ENCODE measurements at regions not wholly inside any gene's neighbourhood (a gene's known extent, or its start where the extent isn't known, plus 50 kb on each side); places are given as distances from the start of the nearest gene placed in this dataset.

- Mint-ChIP-seq H3K4me3 (no peak overlapping the region), H3K36me3 (no peaks in the 10 kb centered on the region), H3K27ac (no peak overlapping the region), H3K4me1 (no peaks in the 10 kb centered on the region), H3K27me3 (no peaks in the 10 kb centered on the region), H3K9me3 (peaks cover 7 to 15% (median 9%) of the 10 kb centered on the region in 7 donors)
- Histone ChIP-seq H3K27me3 (ENCODE audit: control insufficient read depth, insufficient read depth, low read length) (no peaks in the 10 kb centered on the region), H3K27ac (ENCODE audit: insufficient read depth, low read length, poor library complexity, severe bottlenecking) (no peak overlapping the region), H3K9me3 (ENCODE audit: control insufficient read depth in 2 of 2, low read length in 2 of 2) (no peaks in the 10 kb centered on the region), H3K36me3 (ENCODE audit: control insufficient read depth, insufficient read depth, low read length) (no peaks in the 10 kb centered on the region), H3K4me1 (ENCODE audit: control insufficient read depth, insufficient read depth, low read length, poor library complexity, severe bottlenecking) (no peaks in the 10 kb centered on the region), H3K4me3 (ENCODE audit: low read depth, low read length) (no peak overlapping the region)
- ATAC-seq (ENCODE audit: low read depth in 2 of 2): no peak
- no peak for DNase-seq
These were observed 413.7 kb upstream of the FSHR start for GRCh38 chr2:49567811-49568600.

- DNase-seq: no peak
- no peaks in the 10 kb centered on the region for H3K4me1 Mint-ChIP-seq
These were observed 412.7 kb upstream of the FSHR start for GRCh38 chr2:49567021-49567420.

GRCh38 chr2:49553658-49554057 is 399.3 kb upstream of the FSHR start:
- Histone ChIP-seq H3K36me3 (ENCODE audit: control insufficient read depth, insufficient read depth, low read length) (no peaks in the 10 kb centered on the region), H3K27ac (ENCODE audit: insufficient read depth, low read length, poor library complexity, severe bottlenecking) (no peak overlapping the region), H3K4me1 (ENCODE audit: control insufficient read depth, insufficient read depth, low read length, poor library complexity, severe bottlenecking) (no peaks in the 10 kb centered on the region), H3K27me3 (ENCODE audit: control insufficient read depth, insufficient read depth, low read length) (no peaks in the 10 kb centered on the region), H3K4me3 (ENCODE audit: low read depth, low read length) (no peak overlapping the region), H3K9me3 (ENCODE audit: control insufficient read depth in 2 of 2, low read length in 2 of 2) (no peaks in the 10 kb centered on the region)
- Mint-ChIP-seq H3K4me3 (no peak overlapping the region), H3K9me3 (peaks cover 0 to 14% (median 7%) of the 10 kb centered on the region in 7 donors), H3K27me3 (no peaks in the 10 kb centered on the region), H3K27ac (no peak overlapping the region), H3K4me1 (no peaks in the 10 kb centered on the region), H3K36me3 (no peaks in the 10 kb centered on the region)
- no peak for DNase-seq
- no peak for ATAC-seq (ENCODE audit: low read depth in 2 of 2)

More at GRCh38 chr2:49567021-49567420, 412.7 kb upstream of the FSHR start:
- Histone ChIP-seq H3K27me3 (ENCODE audit: control insufficient read depth, insufficient read depth, low read length) (no peaks in the 10 kb centered on the region), H3K36me3 (ENCODE audit: control insufficient read depth, insufficient read depth, low read length) (no peaks in the 10 kb centered on the region), H3K4me3 (ENCODE audit: low read depth, low read length) (no peak overlapping the region), H3K27ac (ENCODE audit: insufficient read depth, low read length, poor library complexity, severe bottlenecking) (no peak overlapping the region), H3K4me1 (ENCODE audit: control insufficient read depth, insufficient read depth, low read length, poor library complexity, severe bottlenecking) (no peaks in the 10 kb centered on the region), H3K9me3 (ENCODE audit: control insufficient read depth in 2 of 2, low read length in 2 of 2) (no peaks in the 10 kb centered on the region)
- Mint-ChIP-seq H3K27me3 (no peaks in the 10 kb centered on the region), H3K27ac (no peak overlapping the region), H3K36me3 (no peaks in the 10 kb centered on the region), H3K4me3 (no peak overlapping the region), H3K9me3 (peaks cover 5 to 15% (median 9%) of the 10 kb centered on the region in 7 donors)
- ATAC-seq (ENCODE audit: low read depth in 2 of 2): no peak

GRCh38 chr2:49532702-49533101 is 378.4 kb upstream of the FSHR start:
- H3K4me3 Mint-ChIP-seq: no peak overlapping the region
- ATAC-seq (ENCODE audit: low read depth in 2 of 2): no peak
- no peak for DNase-seq
- H3K4me1 Mint-ChIP-seq: no peaks in the 10 kb centered on the region
- H3K27ac ChIP-seq (ENCODE audit: insufficient read depth, low read length, poor library complexity, severe bottlenecking): no peak overlapping the region
- no peak overlapping the region for H3K27ac Mint-ChIP-seq
- no peaks in the 10 kb centered on the region for H3K4me1 ChIP-seq (ENCODE audit: control insufficient read depth, insufficient read depth, low read length, poor library complexity, severe bottlenecking)
- H3K9me3 ChIP-seq (ENCODE audit: control insufficient read depth in 2 of 2, low read length in 2 of 2): peaks cover 3 to 29% of the 10 kb centered on the region in 2 experiments
- no peaks in the 10 kb centered on the region for H3K27me3 Mint-ChIP-seq
- H3K9me3 Mint-ChIP-seq: peaks cover 2 to 31% (median 17%) of the 10 kb centered on the region in 7 donors
- H3K36me3 Mint-ChIP-seq: no peaks in the 10 kb centered on the region
- H3K36me3 ChIP-seq (ENCODE audit: control insufficient read depth, insufficient read depth, low read length): no peaks in the 10 kb centered on the region
- no peaks in the 10 kb centered on the region for H3K27me3 ChIP-seq (ENCODE audit: control insufficient read depth, insufficient read depth, low read length)
- no peak overlapping the region for H3K4me3 ChIP-seq (ENCODE audit: low read depth, low read length)

DNA sequence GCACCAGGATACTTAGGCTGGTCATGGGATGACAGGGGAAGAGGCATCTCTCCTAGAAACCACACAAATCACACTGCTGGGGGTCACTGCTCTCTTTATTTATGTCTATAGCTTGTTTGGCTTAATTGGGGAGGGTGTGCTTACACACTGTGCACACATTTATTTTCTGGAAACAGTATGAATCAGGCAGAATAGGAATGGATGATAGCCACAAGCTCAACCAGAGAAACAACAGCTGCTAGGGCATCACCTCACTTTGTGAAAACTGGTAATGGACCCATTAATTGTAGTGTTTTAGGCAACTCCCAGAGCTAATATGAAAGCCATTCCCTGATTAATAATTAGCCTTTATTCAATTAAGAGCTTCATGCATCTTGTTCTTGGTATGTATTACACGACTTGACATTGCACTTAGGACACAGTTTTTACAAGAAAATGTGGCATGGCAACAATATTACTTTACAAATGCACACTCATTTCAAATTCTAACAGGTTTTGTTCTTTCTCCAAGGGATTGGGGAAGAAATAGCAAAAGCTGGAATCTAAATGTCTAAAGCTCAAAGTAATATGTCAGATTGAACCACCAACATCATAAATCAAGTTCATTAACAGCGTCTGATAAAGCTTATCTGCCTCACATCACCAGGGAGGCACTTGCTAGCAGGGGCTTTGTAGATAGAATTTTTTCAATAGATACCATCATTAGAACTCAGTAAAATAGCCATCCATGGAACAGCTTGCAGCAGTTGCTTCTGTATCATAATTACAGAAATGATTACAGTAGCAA is 361.9 kb upstream of the FSHR start:
- no peaks in the 10 kb centered on the region for H3K36me3 ChIP-seq (ENCODE audit: control insufficient read depth, insufficient read depth, low read length)
- Mint-ChIP-seq H3K27me3 (no peaks in the 10 kb centered on the region), H3K36me3 (no peaks in the 10 kb centered on the region), H3K4me1 (no peaks in the 10 kb centered on the region), H3K27ac (no peak overlapping the region), H3K9me3 (peaks cover 5 to 18% (median 7%) of the 10 kb centered on the region in 7 donors), H3K4me3 (no peak overlapping the region)
- DNase-seq (no peak), ATAC-seq (ENCODE audit: low read depth in 2 of 2) (no peak)
- no peaks in the 10 kb centered on the region for H3K9me3 ChIP-seq (ENCODE audit: control insufficient read depth in 2 of 2, low read length in 2 of 2)
- no peaks in the 10 kb centered on the region for H3K4me1 ChIP-seq (ENCODE audit: control insufficient read depth, insufficient read depth, low read length, poor library complexity, severe bottlenecking)
- no peak overlapping the region for H3K27ac ChIP-seq (ENCODE audit: insufficient read depth, low read length, poor library complexity, severe bottlenecking)
- H3K27me3 ChIP-seq (ENCODE audit: control insufficient read depth, insufficient read depth, low read length): no peaks in the 10 kb centered on the region
- H3K4me3 ChIP-seq (ENCODE audit: low read depth, low read length): no peak overlapping the region

DNA sequence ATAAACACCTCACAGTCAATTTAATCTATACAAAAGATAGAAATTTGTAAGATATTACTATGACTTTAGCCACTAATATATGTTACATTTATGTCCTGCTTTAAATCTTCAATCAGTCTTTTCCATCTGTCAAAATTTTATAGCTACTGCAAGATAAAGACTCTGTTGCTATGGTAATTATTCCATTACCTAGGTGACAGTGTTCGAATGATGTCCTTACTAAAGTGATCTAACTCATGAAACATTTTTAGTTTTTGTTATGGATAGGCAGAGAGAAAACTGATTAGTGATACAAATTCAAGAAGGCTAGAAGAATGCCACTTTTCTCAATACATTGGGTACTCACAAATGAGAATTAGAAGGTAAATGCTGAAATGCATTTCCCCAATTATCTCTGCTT is 359.9 kb upstream of the FSHR start:
- Histone ChIP-seq H3K4me1 (ENCODE audit: control insufficient read depth, insufficient read depth, low read length, poor library complexity, severe bottlenecking) (no peaks in the 10 kb centered on the region), H3K36me3 (ENCODE audit: control insufficient read depth, insufficient read depth, low read length) (no peaks in the 10 kb centered on the region), H3K4me3 (ENCODE audit: low read depth, low read length) (no peak overlapping the region), H3K9me3 (ENCODE audit: control insufficient read depth in 2 of 2, low read length in 2 of 2) (no peaks in the 10 kb centered on the region), H3K27ac (ENCODE audit: insufficient read depth, low read length, poor library complexity, severe bottlenecking) (no peak overlapping the region), H3K27me3 (ENCODE audit: control insufficient read depth, insufficient read depth, low read length) (no peaks in the 10 kb centered on the region)
- ATAC-seq (ENCODE audit: low read depth in 2 of 2) (no peak), DNase-seq (no peak)
- Mint-ChIP-seq H3K4me3 (no peak overlapping the region), H3K4me1 (no peaks in the 10 kb centered on the region), H3K9me3 (peaks cover 2 to 13% (median 6%) of the 10 kb centered on the region in 7 donors), H3K27ac (no peak overlapping the region), H3K36me3 (no peaks in the 10 kb centered on the region), H3K27me3 (no peaks in the 10 kb centered on the region)

- Mint-ChIP-seq H3K27ac (no peak overlapping the region), H3K4me1 (peaks cover 0 to 2% (median 0%) of the 10 kb centered on the region in 4 donors), H3K36me3 (no peaks in the 10 kb centered on the region), H3K4me3 (no peak overlapping the region), H3K27me3 (no peaks in the 10 kb centered on the region), H3K9me3 (peaks cover 0 to 24% (median 10%) of the 10 kb centered on the region in 7 donors)
- H3K4me3 ChIP-seq (ENCODE audit: low read depth, low read length): no peak overlapping the region
- no peak for ATAC-seq (ENCODE audit: low read depth in 2 of 2)
- no peaks in the 10 kb centered on the region for H3K36me3 ChIP-seq (ENCODE audit: control insufficient read depth, insufficient read depth, low read length)
- no peaks in the 10 kb centered on the region for H3K9me3 ChIP-seq (ENCODE audit: control insufficient read depth in 2 of 2, low read length in 2 of 2)
- no peaks in the 10 kb centered on the region for H3K27me3 ChIP-seq (ENCODE audit: control insufficient read depth, insufficient read depth, low read length)
- no peaks in the 10 kb centered on the region for H3K4me1 ChIP-seq (ENCODE audit: control insufficient read depth, insufficient read depth, low read length, poor library complexity, severe bottlenecking)
- H3K27ac ChIP-seq (ENCODE audit: insufficient read depth, low read length, poor library complexity, severe bottlenecking): no peak overlapping the region
- DNase-seq: peak in 1 of 3 donors; percentile 1
These were observed 336.4 kb upstream of the FSHR start for GRCh38 chr2:49490710-49491109.
